LHCN-M2 (cell line): ENCODE measurements at regions not wholly inside any gene's neighbourhood (a gene's known extent, or its start where the extent isn't known, plus 50 kb on each side); places are given as distances from the start of the nearest gene placed in this dataset.
A peak's percentile ranks its signal among the peaks of the same experiment; 100 is the strongest.

ENCODE experiments used
- DNase-seq: peaks from one replicate; pipeline ENCODE4 v3.0.0-alpha.2; 2012; ENCODE audit warnings: low read depth

DNA sequence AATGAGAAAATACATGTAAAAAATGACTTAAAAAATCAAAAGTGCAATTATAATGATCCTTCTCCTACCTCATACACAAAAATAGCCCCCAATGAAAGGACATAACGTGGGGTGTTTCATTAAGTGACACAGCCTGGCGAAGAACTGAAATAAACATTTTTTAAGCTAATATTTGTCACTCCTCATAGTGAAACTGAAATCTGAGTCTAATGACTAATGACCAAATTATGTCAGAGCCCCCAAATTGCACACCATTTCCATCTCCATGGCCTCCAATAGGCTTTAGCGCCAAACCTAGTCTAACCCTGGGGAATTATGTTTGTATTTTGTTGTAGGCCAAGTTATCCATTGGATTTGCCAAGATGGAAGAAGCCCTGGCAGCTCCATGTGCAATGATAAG, 119.1 kb downstream of the WT1 start:
- DNase-seq, result no peak

DNA sequence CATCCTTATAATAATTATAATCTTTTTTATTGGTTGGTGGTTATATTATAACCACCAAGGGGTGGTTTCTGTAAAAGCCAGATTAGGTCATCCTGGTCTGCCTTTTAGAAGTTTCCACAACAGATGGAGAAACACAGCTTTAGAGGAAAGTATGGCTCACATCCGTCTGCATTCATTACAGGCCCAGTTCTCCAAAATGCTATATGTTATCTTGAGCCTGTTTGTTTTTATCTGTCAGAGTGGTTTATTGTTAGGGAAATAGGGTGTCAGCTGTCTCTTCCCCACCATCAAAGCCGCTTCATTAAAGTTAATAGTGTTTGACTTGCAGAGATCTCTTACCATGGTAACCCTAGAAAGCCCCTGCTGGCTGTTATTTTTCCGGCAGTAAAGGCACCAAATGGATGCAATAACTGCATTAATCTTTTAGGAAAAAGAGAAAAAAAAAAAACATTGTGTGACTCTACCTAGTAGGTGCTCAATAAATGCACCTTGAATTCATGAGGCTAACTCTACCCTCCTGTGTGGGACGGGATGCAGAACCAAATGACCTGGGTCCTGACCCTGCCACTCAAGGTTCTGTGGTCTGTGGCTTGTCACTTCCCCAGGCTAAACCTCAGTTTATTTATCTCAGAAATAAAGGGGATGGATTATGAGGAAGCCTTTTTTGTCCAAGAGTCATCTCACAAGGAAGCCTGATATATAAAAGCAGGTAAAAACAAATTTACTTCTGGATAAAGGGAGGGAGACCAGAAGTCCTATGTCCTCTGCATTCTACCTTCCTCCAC, 118.3 kb downstream of the WT1 start:
- DNase-seq, result no peak

DNA sequence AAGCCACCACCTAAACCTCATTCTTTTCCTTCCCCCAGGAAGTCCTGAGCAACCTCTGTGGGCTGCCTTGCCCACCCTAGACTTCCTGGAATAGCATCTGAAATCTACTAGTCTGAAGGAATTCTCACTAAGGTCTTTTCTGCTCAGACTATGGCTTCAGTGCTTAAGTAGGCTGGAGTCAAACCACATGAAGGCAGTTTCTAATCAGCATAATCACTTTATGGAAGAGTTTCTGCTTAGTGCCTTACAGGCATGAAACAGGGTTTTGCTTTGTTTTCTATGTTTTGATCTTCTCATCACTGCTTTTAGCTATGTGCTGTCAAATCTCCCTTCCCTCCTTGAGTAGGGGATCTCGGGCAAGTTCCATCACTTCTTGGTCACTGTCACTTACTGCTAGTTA, 117.7 kb downstream of the WT1 start:
- no peak for DNase-seq

DNA sequence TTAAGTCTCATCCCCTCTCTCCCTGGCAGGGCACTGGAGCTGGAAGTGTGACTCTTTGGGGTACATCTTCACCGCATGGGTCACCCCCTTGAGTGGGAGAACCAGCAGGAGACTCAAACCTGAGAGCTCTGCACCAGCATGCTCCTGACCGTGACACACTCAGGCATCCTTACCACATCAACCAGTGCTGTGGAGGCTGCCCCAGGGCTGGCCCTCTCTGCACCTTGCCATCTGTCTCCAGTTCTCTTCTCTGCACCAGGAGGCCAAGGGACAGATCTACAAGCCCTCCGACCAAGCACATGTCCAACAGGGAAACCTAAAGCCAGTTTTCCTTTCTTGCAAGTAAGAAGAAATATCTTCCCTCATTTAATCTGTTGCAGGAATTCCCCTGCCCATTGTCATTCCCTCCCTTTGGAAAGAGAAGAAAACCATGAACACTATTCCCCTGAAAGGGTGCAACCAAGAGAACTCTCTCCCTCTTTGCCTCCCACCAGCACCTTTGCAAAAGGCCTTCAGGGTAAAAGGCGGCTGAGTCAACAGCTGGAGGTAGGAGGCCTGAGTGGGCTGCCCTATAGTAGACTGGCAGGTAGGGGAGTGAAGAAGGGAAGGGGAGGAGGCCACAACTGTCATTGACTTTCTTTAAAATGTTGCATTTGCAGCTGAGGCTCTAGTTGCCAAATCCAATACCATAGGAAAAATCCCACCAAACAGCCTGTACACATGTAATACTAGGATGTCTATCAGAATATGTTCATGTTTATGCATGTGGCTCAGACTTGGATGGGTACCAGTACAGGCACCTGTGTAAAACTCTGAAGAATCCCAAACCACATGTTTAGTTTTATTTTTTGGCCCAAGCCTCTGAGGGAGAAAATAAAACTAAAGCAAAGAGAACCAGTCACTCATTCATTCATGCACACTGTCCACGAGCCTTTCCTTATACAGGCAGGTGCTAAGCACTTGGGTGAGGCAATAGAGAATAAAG, 117.0 kb downstream of the WT1 start:
- DNase-seq, result no peak

DNA sequence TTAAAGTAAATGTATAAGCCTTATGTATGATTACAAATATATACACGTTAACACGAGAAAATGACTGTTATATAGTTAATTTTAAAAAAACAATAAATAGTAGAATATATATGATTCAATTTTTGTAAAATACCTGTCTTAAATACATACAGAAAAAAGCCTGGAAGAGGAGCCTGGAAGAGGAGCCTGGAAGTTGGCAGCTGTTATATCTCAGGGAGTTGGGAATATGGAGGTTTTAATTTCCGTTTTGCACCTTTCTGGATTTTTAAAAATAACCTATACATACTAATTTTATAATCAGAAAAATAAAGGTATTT, 111.6 kb downstream of the WT1 start:
- DNase-seq, result no peak

DNA sequence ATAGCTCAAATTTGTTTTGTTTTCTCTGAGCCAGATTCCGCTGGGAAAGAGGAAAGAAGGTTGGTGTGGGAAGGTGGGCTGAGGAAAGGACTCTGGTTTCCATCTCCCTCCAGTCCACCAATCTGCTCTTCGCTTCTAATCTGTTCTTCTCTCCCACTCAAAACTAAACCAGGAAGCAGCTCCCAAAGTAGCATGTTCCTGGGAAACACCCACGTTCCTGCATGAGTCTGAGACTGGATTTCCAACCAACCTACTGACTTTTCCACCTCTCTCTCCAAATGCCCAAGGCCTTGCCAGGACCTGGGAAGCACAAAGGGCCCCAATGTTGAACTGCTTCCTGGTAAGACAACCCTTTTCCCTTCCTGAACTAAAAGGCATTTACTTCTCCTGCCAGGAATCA, 110.2 kb downstream of the WT1 start:
- no peak for DNase-seq

DNA sequence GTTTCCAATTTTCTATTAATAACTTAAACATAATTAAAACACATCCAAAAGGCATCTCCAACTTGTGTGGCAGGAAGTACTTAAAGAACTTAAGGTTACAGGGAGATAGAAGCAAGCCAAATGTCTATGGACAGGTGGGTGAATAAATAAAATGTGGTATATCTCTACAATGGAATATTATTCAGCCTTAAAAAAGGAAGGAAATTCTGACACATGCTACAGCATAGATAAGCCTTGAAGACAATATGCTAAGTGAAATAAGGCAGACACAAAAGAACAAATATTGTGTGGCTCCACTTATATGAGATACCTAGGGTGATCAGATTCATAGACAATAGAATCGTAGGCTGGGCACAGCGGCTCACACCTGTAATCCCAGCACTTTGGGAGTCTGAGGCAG, 109.6 kb downstream of the WT1 start:
- DNase-seq, result no peak

DNA sequence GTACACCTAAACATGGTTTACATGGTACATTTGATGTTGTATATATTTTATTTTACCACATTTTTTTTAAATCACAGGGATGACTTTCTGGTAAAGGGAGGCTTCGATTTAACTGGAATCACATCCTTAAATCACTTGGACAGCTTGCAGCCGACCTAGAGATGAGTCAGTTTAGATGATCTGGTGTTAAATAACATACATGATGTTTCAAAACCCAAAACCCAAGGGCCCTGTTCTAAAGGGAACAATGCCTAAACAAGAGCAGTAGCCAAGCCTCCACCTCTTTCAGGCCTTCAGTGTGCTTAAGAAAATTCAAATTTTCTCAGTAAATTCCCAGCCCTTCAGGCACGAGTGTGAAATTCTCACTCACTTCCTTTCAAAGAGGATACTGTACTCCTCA, 108.8 kb downstream of the WT1 start:
- peak; percentile 51 for DNase-seq

DNA sequence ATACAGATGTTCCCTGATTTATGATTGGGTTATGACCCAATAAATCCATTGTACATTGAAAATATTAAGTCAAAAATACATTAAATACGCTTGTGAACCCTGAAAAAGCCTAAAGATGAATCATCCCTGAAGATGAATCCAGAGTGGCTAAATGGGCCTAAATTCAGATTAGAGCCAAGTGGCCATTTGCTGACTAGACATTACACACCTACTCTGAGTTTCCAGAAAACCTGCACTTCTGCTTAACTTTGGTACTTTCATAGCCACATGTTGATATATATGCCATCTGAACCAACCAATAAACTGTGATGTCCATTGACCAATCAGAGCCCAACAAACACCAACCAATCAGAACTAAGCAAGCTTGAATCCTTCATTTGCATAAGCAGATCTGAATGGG, 106.9 kb downstream of the WT1 start:
- no peak for DNase-seq

DNA sequence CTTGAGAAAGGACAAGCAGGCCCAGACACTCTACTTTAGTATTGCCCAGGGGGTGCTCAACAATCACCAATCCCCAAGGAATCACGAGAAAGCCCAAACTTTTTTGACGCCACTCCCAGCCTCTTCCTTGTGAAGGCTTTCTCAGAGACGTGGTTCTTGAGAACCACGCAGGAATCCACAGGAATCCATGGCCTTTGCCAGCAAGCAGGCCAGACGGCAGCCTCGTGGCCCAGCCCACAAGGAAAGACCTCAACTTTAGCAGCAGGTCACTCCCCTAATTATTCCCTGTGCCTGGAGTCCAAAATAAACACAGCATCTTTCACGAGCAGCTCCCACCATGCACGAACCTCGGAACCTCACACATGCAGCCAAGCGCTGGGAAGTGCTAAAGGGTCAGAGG, 104.2 kb downstream of the WT1 start:
- no peak for DNase-seq

DNA sequence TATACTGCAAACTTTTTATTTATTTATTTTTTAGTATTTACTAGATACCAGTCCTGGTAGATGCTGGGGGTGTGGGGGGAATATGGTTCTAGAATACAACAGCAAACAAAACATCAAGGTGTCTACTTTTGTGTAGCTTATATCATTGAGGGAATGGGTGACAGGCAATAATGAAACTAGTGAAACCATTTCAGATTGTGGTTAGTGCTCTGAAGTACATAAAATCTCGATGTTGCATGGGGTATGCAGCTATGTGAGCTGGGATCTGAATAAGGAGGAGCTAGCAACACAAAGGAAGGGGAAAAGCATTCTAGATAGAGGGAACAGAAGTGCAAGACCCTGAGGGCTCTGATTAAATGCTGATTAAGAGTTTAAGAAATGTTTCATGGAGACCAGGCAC, 103.5 kb downstream of the WT1 start:
- DNase-seq, result no peak

DNA sequence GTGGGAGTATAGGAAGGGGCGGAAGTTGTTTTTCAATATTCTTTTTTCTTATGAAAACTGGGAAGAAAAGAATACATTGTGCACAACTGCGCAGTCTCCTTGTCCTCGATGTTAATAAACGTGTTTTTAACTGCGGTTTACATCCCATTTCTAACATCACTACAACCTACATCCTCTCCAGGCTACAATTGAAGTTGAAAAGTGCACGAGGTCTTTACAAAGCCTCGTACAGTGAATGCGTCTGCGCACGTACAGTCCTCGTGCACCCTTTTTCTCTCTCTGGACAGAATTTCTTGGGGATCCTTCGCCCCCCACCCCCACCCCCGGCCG, 102.4 kb downstream of the WT1 start:
- no peak for DNase-seq

DNA sequence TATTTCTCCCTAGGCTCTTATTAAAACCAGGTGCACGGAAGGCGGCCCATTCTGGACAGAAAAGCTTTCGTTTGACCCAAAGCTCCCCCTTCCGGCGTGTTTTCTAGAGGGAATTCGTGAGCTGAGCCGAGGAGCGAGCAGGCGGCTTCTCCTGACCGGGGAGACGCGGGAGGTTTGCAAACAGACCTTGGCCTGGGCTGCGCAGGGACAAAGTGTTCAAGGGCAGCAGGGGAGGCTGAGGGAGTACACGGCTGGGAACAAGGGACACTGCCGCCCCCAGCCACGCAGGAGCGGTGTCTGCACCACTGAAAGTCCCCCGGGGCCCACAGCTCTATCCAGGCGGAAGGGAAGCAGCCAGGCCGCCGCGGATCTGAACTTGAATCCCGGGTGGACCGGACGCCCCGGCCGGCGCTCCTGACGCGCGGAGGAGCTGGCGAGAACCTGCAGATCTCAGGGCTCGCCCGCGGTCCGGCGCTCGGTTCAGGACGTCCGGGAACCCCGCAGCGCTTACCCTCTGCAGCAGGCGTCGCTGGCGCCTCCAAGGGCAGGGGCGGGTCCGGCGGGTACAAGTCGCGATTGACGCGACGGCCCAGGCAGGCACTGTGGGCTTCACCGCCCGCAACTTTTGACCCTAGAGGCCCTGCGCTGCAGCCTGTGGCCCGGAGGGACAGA, 101.9 kb downstream of the WT1 start:
- DNase-seq, result peak; percentile 32

DNA sequence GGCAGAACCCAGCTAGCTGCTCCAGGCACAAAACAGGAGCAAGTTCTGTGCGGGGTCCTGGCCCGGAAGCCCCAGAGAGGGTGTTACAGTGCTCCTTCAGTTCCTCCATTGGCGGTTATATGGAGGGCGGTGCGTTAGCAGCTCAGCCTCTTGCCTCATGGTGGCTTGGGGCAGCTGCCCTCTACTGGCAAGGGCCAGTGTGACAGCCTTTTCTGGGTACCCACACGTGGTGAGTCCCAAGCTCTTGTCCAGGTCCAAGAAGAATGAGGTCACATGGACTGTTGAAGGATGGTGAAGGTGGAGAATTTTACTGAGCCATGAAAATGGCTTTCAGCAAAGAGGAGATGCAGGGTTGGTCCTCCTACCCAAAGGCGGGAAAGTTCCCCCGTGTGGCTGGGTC, 100.5 kb downstream of the WT1 start:
- DNase-seq, result no peak
